NCI-H2171 treated with DMSO at 0.1 percent for 48 hours (cell line): ENCODE measurements at regions not wholly inside any gene's neighbourhood (a gene's known extent, or its start where the extent isn't known, plus 50 kb on each side); places are given as distances from the start of the nearest gene placed in this dataset.

Experiments
- DNase-seq: peaks from one replicate; lab custom pipeline; 2025; lab: John Stamatoyannopoulos, UW

DNA sequence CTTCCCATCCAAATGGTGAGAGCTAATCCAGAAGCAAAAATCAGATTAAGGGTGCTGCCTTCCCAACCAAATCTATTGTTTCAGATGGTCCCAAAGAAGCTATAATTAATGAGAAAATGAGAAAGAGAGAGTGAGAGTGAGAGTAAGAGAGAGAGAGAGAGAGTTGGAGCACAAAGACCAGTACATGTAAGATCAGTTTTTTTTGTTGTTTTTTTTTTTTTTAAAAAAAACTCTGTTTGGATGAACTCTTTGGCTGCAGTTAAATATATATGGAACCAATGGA, 305.6 kb downstream of the PTEN start:
- no peak for DNase-seq

DNA sequence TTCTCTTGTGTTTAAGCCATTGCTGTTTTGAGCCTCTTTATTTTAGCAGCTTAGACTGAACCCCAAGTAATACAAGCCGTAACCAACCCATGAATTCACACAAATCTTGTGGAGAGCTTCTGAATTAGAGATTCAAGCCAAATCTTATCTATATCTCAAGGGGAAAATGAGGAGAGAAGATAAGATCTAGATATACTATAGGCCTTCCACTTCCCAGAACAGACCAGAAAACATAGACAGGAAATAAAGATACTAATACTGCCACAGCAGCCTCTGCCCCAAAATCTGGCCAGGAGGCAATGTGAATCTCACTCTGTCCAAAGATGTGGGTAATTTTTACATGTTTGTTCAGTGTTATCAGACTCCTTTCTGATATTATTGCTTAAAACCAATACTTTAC, 307.2 kb downstream of the PTEN start:
- no peak for DNase-seq

DNA sequence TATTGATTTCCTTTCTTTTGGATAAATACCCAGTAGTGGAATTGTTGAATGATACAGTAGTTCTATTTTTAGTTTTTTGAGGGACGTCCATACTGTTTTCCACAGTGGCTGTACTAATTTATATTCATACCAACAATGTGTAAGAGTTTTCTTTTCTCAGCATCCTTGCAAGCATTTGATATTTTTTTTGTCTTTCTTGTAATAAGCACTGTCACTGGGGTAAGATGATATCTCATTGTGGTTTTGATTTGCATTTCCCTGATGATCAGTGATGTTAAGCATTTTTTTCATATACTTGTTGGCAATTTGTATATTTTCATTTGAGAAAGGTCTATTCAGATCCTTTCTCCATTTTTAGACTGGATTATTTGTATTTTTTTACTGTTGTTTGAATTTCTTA, 308.7 kb downstream of the PTEN start:
- no peak for DNase-seq

DNA sequence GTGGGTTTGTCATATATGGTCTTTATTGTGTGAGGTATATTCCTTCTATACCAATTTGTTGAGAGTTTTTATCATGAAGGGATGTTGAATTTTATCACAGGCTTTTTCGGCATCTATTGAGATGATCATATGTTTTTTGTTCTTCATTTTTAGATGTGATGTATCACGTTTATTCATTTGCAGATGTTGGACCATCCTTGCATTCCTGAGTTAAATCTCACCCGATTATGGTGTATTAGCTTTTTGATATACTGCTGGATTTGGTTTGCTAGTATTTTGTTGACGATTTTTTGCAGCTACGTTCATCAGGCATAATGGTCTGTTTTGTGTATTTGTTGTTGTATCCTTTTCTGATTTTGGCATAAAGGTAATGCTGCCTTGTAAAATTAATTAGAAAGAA, 311.0 kb downstream of the PTEN start:
- DNase-seq: no peak

DNA sequence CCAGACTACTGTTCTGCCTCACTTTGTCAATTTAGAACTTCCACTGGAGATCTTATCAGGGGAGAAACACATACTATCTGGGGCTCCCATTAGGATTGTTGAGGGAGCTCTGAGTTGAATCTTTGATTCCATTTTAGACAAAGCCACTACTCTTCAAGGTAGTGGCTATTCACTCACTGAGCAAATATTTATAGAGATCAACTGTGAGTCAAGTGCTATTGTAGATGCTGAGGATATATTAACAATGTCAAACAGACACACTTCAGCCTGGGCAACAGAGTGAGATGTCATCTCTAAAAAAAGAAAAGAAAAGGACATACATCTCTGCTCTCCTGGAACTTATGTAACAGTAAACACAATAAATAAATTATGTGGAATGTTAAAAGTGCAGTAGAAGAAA, 315.3 kb downstream of the PTEN start:
- DNase-seq: no peak

DNA sequence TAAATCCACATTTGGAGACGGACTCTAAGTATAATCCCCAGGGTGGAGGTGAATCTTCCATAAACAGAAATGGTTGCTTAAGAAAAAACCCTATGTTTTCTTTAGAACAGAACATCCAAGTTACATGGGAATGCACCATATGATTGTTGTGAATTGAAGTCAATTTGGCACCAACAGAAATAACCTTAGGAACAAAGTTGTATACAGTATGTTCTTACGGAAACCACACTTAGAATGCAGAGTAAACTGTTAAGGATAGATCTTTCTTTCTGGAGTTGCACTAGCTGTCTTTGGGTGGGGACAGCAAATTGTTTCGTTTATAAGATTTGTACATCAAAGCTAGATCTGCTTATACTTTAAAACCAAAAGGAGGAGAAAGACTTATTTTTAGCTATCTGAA, 316.4 kb downstream of the PTEN start:
- no peak for DNase-seq

DNA sequence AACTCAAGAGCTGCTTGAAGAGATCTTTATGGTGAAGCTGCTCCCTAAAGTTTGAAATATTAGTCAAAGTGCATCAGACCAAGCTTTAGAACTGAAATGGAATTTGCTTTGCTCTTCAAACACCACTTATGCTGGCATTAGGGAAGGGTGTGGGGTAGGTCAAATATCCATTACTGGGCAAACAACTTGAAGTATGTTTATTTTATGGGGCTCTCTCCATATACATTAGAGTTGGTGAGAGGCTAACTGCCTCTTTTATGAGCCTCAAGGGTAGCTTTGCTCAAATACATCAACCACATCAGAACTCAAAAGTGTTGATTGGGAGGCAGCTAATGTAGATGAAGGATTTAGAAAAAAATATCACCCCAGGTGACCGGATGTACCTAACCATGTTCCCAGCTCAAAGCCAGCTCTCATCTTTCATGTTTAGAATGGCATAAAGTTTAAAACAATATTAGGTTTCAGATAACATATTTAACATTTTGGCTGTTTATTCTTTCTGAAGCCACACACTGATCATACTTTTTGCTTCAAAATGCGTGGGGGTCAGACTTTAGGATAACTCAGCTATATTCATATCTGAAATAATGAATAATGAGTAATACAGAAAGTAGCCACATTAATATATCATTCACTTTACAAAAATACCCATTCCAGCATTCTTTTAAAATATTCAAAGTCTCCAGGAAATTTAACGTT, 318.6 kb downstream of the PTEN start:
- DNase-seq: no peak

DNA sequence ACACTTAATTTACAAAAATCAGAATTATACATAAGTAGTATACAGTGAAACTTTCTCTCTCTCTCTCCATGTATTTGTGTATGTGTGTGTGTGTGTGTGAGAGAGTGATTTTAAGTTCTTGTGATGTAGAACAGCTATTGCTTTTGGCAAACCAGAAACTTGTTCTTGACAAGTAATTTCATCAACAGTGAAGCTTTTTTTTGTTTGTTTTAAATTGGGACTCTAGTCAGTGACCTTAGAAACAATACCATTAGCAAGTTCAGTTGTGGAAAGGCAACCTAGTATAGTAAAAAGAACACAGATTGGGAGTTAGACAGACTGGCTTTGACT, 319.1 kb downstream of the PTEN start:
- DNase-seq: no peak

DNA sequence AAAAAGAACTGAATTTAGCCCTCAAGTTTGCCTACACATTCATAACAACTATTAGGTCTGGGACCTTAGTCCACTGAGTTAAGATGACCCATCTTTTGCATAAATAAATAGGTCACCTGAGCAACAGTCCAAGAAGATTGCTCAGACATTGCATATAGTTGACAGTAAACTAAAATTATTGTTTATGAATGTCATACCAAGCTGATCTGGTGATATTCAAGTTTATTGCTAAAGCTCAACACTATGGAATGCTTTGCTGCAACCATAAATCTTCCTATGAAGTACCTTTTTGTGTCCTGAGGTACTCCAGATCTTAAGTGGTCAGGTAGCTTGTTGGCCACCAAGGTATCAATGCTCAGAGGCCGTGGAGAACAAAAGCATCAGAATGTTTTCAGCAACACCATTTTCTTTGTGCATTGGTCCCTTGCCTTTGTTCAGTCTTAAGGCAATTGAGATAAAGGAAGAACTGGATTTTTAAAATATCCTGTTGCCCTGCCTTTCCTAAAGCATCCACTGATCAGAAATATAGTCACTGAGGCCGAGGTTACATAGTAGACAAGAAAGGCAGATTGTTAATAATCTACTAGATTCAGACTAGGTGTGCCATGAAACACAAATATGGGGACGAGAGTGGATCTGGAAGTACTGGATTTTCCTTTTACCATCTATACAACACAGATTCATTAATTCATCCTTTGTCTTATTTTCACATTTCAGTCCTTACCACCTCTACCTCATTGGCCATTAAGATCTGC, 321.3 kb downstream of the PTEN start:
- no peak for DNase-seq

DNA sequence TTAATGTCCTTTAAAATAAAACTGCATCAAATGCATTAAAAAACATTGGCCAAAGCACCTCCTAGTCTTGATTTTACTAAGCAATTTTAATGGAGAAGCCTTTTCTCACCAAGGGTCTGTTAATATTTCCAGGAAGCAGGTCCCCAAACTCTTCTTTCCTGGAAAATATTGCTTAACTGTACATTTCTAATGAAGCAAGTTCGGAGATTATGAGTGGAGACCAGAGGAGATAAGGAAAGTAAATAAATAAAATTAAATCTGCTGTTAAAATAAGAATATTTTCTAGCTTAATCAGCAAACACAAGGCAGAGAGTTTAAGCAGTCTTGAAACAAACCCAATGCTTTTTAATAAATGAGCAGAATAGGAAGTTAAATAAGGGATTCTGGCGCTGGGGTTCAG, 322.4 kb downstream of the PTEN start:
- DNase-seq: no peak

DNA sequence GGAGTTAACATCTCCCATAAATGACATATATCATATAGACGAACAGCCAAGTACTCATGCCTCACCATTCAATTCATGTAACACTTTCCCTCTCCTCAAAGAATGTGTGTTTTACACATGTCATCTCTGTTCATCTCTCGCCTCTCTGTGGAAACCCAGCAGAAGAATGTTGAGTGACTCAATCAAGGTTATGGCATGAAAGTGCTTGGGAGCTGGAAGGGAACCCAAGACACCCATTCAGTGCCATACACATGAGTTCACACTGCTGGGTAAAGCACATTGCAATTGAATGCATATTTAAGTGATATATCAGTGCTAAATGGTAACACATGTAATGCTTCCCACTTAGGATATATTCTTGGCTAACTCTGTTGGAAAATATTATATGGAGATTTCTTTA, 322.9 kb downstream of the PTEN start:
- no peak for DNase-seq

DNA sequence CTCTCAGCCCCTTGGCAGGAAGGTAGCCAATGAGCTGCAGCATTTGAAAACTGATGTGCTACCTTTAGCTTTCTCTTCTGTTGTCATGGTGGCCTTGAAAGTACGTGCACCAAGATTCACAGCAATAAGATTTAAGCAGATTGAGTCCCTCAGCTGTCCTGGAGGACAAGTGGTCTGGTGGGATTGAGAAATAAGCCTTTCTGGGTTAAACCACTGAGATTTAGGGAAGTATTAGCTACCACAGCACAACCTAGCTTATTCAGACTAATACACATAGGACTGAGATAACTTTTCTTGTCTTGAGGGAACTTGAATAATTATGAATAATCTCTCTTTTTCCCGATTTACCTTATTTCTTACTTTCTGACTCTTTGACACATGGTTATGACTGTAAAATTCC, 324.0 kb downstream of the PTEN start:
- no peak for DNase-seq

DNA sequence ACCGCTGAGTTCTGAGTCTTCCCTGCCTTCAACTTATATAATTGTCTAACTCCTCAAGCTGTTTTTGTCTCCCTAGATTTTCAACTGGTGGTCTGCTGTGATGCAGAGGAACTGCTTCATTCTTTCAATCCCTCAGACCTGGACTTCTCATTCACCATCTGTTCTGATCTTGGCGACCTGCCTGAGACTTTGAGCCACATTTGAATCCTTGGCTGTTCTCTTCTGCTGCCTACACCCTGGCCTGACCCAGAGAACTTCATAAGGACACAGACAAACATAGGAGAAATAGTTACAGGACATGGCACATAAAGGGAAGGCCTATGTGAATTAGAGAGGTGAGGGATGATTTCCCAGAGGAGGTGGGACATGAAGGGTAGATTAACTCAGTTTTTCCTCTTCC, 326.7 kb downstream of the PTEN start:
- DNase-seq: no peak

DNA sequence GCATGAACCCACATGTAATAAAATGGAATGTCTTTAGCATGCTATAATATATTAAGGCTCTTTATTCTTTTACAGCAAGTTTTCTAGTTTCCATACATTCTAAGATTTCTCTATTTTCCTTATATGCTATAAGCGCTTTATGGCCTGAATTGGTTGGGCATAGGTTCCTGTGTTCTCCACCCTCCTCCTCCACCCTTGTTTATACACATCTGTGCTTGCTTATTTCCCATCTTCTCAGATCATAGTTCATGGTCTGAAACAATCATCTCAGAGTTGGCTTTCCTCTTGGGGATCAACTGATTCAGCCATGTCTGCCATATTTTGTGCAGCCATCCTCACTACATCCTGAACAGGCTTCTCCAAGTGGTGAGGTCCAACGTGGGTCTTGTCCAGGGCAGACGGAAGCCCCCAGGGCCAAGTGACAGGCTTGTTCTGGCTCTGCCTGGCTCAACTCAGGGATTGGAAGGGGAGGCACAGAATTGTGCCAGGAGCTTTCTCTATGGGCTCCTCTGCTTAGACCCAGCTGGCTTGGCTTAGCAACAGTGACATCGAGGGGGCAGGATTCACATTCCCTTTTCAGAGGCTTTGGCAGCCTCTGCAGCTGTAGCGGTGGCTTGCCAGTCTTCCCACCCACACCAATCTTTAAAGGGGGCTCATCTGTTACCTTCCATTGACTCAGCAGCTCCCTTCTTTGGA, 327.3 kb downstream of the PTEN start:
- no peak for DNase-seq

DNA sequence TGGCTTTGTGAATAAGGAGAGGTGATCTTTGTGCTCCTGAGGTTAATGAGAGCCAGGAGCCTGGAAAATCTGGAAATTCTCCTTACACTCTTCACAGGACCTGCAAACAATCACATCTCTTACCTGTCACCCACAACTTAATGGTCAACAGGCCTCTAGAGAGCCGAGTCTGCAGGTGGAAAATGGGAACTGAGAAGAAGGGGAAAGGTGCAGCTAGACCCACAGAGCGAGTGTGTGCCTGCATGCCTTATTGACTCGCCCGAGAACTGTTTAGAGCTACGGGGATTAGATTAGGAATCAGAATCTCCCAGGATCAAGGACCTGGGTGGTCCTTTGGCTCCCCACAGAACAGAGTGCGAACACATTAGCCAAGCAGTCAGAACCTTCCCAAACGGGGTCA, 329.6 kb downstream of the PTEN start:
- DNase-seq: no peak

DNA sequence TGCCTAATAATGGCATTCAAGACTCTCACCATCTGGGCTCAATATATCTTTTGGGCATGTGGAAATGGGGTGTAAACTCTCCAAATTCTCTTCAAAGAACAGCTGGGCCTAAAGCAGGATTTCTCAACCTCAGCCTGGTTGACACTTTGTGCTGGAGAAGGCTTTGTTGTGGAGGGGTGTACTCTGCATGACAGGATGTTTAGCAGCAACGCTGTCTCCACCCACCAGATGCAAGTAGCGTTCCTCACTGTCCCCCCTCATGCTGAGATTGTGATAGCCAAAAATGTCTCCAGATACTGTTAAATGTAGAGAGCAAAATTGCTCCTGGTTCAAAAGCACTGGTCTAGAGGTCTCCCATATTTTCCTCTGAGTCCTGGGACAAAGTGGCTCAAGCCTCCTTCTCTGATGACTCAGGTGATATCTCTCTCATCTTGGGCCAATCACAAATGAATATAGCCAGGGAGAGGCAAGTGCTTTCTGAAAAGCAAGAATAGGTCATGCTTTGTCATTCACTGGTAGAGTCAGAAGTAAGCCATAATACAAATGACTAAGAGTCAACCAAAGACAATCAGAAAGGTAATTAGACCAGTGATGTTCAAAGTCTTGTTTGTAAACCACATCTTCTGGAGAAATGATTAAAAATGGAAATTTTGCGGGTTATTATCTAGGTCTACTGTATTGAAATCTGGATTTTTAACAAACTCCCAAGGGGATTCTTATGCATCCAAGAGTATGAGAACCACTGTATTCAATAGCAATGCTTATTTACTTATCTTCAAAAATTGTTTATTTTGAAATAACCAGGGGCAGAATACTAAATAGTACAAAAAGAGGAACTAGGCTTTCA, 330.8 kb downstream of the PTEN start:
- DNase-seq: no peak

DNA sequence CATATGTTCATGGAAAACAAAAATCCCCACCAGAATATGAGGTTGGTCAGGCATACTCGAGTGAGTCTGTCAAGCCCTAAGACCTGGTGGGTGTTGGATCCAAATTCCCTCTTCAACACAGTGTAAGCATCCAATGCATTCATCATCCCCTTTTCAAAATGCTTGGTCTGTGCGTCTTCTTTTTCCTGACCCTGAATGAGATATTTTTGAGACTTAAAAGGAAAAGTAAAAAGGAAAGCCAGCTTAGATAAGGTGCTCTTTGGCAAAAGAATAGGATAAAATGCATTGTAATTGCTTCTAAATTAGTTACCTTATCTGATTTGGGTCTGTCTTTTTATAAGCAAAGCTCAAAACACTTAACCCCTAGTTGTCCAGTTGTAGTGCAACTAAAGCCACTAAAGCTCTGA, 331.5 kb downstream of the PTEN start:
- DNase-seq: no peak

DNA sequence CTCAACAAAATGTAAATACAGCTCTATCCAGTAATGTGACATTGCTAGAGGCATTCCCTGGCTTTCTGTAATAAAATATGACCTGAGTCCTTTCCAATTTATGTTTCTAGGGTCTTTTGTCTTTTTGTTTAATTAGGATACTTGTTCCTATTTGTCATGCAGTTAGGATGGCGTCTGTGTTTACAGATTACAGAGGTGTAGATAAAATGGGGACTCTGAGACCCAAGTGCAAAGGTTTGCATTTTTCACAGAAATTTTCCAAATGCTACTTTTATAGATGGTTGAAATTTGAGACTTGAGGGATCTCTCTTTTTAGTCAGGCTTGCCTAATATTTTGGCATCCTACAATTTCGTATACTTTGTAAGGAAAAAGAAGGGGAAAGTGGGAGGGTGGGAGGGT, 332.4 kb downstream of the PTEN start:
- no peak for DNase-seq

DNA sequence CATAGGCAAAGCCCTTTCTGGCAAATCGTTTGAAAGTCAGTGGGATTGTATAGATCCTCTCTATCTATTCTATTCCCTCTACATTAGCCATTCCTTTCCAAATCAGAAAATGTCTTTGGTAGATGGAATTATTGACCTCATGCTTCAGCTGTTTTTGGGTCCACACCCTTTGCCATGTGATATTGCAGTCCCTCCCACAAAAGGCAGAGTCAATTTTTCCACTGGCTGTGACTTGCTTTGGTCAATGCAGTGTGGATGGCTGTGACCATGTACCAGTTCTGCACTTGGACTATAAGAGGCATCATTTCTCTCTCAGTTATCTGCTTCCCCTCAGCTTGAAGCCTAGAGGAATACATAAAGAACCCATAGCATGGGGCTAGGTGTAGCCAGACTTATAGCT, 332.9 kb downstream of the PTEN start:
- no peak for DNase-seq

DNA sequence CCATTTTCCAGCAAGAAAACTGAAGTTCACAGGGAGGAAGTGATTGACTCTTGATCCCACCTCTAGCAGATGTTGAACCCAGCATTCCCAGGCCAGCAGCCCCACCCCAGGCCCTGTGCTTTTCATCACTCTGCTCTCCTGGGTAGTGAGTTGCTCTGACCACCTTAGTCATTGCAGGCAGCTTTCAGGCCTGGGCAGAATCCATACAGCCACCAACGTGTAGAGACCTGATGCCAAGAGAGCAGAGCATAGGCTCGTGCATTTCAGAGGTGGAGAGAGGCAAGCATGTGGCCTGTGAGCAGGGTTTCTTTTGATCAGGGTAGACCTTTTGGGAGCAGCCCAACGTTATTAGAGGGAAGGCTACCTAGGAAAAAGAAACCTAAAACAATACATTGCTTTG, 334.6 kb downstream of the PTEN start:
- no peak for DNase-seq

DNA sequence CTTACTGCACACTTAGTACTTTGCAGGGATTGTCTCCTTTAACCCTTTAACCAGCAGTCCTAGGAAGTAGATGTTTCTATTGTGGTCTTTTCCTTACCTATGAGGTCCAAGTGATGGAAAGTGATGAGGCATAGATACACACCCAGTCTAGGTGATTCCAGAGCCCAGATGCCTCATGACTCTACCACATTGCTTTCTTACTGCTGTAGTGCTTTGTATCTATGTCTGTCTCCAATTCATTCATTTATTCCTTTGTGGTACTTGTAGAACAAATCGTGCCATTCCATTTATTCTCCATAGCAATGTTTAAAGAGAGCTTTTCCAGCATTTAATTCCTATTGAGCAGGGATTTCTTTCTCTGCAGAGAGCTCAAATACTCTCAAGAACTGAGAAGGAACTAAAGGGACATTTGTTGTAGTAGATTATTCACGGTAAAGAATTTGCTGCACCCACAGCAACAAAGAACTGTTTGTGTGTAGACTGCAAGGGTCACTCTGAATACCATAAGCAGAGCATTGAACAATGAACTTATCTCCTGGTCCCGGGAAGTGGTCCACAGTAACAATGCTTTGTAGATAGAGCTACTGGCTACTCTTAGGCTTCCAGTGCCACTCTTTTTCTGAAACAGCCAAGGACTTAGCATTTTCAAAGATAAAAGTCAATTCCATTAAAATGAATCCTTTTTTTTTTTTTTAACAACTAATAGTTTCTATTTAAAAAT, 337.0 kb downstream of the PTEN start:
- DNase-seq: no peak

DNA sequence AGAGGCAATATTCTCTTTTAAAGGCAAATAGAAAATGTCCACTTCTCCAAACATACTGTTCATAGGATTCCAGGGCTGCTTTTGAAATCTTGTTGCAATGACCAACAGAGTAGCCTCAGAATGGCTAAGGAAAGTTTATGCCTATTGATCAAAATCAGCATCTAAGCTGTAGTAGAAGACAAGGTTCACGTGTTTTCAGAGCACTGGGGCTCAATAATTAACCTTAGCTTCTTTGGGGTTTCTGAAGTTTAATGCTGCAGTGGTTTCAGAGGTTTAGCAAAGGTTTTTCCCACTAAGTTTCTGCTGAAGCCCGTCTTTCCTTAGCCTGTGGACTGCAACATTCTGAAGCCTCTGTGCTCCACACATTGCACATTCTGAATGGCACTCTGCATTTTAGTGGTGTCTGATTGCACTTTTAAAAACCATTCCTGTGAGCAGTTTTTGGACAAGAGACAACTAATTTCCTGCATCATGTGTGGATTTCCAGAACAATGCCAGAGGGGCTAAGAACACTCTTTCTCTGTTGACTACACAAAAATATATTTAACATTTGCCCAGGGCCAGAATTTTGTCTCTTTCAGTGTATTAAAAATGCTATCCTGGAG, 342.5 kb downstream of the PTEN start:
- DNase-seq: no peak
